CD4-positive, alpha-beta T cell treated with Interleukin-2 at 100 ng/mL for 4 hours (primary cell): ENCODE measurements at regions not wholly inside any gene's neighbourhood (a gene's known extent, or its start where the extent isn't known, plus 50 kb on each side); places are given as distances from the start of the nearest gene placed in this dataset.
"Not testable (repeated sequence)": the region's sequence is repeated elsewhere in the genome, so short reads cannot be mapped to it uniquely, and the experiment has no call there.

Source experiments
- DNase-seq: peaks from one replicate; pipeline ENCODE4 v3.0.0-alpha.2; 2020; ENCODE audit warnings: low spot score

DNA sequence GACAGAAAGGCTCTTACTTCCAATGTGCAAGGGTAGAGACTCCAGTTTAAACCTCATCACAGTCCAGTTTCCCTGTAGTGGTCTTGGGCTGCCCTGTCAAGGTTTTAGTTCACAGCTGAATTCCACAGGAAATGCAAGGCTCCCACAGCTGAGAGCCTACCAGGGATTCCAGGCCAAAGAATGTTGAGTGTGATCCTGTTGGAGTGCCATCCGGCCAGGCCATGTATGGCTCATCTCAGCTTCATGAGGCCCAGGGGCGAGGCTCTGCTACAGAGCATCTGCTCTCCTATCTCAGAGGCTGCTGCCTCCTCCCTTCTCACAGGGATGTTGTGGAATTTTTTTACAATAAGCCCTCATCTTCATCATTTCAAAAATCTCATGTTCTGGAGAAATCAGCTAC lies 239.8 kb upstream of the CCL2 start:
- DNase-seq = no peak

- no peak for DNase-seq
Observed at GRCh38 chr17:34024386-34024785, 230.7 kb upstream of the CCL2 start.

DNA sequence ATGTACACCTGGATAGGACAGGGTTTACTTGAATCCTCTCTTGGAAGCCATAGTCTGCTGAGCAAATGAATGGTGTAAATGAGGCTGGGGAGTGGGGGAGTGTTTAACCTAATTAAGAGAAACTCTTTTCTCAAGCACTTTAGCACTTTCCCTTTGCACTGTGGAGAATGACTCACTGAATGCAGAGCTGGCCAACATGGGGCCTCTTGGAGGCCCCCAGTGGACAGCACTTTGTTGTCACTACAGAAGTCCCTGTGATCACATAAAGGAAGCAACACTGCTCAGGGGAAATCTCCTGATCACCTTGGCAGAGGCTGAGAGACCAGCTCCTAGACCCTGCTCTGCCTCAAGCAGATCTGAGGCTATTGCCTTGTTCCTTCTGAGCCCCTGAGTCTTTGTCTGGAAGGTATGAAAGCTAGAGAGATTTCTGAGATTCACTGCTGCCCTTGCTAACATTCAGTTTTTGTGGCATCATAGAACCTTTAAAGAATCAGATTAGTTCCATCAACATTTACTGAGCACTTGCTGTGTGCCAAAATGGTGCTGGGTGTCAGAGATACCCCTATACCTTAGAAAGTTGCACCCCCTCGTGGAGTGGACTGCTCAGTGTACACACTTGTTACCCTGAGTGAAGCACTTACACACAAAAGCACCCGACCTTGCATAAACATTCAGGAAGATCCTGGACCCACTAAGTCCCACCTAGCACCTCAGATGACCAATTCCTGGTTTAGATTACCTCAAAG lies 230.1 kb upstream of the CCL2 start:
- DNase-seq = no peak

GRCh38 chr17:34030601-34031000 lies 224.5 kb upstream of the CCL2 start:
- DNase-seq = not testable (repeated sequence)

- DNase-seq = not testable (repeated sequence)
Observed at GRCh38 chr17:34032305-34032704, 222.8 kb upstream of the CCL2 start.

DNA sequence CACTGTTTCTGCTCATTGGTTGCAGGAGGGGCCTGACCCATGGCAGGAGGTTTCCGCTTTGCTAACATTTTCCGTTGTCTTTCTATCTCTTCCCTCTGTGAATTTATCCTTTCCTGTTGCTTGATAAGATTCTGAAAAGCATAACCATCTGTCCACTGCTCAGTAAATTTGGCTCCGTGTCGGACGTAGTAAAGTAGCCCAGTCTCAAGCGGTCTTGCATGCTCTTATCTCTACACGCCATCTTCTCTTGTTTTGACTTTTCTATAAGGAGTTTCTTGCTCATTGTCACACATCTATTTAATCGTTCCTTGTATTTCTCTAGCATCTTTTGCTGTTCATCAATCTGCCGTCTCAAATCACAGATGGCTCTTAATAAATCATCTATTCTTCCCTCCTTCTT lies 216.3 kb upstream of the CCL2 start:
- DNase-seq = not testable (repeated sequence)

- not testable (repeated sequence) for DNase-seq
Observed at GRCh38 chr17:34039213-34039612, 215.9 kb upstream of the CCL2 start.

DNA sequence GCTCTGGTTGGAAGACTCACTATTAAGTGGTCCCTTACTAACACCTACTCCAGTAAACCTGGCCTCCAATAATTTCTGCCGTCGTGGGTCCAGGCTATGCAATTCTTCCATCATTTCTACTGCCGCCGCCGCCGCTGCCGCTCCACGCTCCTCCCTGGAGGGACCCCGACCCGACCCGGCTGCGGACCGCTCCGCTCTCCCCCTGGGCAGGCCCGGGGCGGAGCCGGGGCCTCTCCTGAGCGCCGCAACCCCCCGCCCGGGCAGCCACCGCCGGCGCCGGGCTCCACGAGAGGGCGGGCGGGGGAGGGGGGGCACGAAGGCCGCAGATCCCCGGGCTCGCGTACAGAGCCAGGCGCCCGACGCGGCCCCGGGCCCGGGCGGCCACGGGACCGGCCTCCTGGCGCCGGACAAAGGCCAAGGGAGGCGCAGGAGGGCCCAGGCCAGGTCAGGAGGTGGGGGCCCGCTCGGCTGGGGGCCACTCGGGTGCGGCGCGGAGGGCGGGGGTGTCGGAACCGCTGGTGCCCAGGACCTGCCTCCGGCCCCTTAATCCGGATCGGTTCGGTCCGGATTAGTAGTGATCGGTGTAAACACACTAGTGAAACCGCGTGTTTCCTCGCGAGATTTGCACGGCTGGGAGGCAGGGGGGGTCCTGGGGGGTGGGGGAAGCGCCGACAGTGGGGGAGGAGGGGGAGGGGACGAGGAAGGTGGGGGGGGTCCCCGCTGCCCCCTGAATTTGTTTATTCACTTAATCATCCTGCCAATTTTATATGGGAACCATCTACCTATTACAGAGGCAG lies 215.1 kb upstream of the CCL2 start:
- peak; percentile 50 for DNase-seq

DNA sequence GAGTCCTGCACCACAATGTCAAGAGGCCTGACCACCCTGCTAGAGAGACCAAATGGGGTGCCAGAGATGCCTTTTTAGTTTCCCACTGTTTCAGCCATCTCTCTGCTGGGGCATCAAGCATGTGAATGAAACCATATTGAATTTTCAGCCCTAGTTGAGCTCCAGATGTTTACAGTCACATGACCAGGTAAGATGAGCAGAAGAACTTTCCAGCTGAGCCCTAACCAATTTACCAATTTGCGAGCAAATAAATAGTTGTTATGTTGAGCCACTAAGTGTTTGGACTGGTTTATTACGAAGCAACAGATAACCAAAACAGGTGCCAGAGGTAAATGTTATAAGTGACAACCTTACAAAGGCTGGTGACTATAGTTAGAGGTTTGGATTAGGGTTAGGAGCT lies 209.1 kb upstream of the CCL2 start:
- DNase-seq = no peak

- DNase-seq = no peak
Observed at GRCh38 chr17:34051046-34051445, 204.0 kb upstream of the CCL2 start.

DNA sequence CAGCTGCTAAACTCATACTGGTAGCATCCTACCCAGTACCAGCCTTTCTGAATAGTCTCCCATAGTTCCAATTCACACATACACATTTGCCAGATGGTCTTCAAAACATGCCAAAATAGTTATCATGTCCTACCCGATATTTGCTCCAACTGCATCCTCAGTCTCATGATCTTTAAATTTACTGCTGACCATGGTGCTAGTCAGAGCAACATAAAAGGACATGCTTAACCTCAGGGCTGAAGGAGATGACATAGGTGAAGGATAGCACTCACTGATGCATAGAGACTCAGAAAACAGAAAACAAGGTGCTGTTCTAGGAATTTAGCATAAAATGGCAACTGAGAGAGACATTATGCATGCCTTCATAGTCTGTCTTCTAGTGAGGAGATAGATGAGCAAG lies 200.6 kb upstream of the CCL2 start:
- no peak for DNase-seq

GRCh38 chr17:34055606-34056005 lies 199.5 kb upstream of the CCL2 start:
- DNase-seq = no peak

- no peak for DNase-seq
Observed at GRCh38 chr17:34059423-34060220, 195.5 kb upstream of the CCL2 start.

- no peak for DNase-seq
Observed at GRCh38 chr17:34066528-34066927, 188.6 kb upstream of the CCL2 start.

DNA sequence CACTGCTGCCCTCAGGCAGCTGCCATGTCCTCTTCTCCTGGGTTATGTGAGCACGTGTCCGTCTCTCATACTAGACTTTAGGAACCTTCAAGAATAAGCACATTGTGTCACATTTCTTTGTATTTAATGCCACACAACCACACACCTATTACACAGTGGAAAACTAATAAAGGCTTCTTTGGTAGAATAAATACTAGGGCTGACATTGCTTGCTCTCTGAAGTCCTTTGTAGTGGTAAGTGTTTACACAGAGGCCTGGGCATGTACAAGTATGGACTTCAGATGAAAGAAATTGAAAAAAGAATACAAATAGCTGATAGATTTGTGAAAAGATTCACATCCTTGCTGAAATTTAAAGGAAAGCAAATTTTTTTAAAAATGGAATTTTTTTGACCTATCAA lies 188.1 kb upstream of the CCL2 start:
- DNase-seq = no peak

GRCh38 chr17:34068571-34068970 lies 186.5 kb upstream of the CCL2 start:
- DNase-seq = no peak

DNA sequence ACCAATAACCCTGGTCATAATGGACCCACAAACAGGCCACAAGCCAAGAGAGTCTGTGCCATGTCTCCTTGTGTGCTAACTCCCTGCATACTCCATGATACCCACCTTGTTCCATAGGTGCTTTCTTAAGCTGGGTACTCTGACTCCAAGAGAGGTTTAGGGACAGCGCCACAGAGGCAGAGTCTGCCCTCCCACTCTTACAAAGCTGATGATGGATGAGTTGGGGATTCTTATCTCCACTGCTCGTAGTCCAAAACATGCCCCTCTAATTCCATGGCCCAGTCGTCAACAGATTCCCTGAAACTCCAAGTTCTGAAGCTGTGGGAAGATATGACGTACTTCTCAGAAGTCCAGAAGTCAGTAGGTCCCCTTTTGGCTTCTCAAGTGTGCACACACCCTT lies 184.4 kb upstream of the CCL2 start:
- DNase-seq = no peak

DNA sequence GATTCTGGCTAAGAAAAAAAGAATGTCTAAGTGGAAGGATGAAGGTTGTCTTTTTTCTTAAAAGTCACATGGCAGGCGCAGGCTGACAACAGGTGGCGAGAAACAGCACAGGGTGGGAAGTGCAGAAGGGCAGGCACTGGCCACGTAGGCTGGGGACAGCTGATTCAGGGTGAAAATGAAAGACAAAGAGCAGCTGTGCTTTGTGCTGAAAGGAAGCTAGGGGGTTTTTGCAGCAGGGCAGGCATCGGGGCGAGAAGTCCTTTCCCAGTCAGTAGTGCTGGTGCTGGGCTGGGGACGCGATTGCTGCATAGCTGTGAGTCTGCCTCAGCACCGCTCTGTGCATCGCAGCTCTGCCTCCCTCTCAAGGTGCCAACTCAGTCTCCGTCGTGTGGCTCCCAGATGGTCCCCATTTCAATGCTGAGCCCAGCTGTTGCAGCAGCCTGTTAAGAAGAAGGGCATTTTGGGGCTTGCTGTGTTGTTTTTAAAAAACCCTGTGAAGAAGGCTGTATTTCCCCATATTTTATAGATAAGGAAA lies 183.1 kb upstream of the CCL2 start:
- no peak for DNase-seq

DNA sequence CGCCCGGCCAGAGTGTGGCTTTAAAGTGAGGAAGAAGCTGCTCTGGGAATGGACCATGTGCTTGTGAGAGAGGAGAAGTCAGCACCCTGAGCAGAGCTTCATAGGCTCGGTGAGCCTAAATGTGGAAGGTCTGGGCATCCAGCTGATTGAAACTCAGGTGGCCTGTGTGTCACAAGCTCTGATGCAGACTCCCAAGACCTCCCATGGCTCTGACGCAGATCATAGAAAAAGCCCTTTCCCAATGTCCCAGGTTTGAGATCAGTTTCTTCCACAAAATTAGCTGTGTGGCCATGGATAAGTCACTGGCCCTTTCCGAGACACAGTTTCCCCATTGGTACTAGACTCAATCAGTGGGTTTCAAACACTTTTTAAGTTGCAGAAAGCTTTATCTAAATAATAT lies 180.0 kb upstream of the CCL2 start:
- no peak for DNase-seq

DNA sequence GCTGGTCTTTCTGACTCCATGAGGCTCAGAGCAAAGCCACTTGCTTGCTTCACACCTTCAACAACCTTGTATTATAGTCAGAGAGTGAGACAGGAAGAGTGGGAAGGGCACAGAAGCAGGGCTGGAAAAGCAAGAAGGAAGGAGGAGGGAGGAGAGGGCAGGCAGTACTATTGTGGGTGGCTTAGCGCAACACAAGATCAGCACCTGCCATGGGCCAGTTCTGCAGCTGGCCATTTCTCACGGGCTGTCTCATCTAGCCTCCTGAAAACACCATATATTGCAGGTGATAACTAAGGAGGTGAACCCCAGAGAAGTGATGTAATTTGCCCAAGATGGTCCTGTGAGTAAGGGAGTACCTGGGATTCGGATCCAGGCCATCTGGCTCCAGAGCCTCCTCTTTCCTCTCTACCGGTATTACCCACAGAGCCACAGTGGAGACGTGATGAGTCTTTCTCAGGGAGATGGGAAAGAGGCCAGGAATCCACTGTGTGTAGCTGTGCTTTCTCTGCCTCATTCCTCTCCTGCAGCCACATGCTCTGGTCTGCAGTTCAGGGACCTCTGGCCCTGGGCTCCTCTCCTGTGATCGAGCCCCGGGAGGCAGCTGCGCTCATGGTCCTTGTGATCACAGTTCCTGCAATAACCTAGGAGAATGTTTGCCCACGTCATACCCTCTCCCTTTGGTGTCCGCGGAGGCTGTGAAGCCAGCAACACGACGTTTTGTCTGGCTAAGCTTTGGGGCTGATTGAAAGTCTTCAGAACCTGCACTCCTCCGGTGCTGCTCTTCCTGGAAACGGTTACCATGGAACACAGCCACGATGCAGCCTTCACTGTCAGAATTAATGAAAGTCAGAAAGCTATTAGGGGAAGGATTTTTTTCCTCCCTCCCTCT lies 178.1 kb upstream of the CCL2 start:
- no peak for DNase-seq

DNA sequence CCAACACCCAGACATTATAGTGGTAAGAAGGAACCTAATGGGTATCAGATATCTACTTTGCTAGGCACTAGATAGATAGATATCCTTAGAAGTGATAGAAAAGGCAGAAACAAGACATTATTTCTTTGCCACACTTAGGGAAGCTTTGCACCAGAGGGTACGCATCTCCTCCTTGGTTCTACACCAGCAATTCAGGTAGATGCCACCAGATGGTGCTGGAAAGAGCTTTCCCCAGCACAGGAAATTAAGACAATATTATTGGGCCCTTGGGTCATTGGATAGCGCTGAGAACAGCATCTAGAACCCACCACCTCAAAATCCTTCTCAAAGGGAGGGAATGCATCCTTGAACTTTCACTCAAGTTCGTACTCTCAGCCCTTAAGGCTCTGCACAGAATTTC lies 173.8 kb upstream of the CCL2 start:
- DNase-seq = no peak

DNA sequence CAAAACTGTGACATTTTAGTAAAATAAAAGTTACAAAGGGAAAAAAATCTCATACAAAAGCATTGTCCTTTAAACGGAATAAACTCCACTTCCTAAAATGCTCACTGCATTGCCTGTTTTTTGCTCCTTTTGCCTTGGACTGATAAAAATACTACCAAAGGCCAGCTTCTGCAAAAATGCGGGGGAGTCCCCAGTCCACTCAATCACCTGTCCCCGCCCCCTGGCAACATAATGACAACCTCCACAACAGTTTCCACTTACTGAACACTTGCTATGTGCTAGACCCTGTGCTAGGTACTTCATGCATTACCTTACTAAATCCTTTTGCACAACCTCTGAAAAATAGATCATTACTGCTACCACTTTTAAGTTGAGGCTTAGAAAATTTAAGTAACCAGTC lies 172.7 kb upstream of the CCL2 start:
- DNase-seq = no peak
